GM19397 (cell line): ENCODE measurements at regions not wholly inside any gene's neighbourhood (a gene's known extent, or its start where the extent isn't known, plus 50 kb on each side); places are given as distances from the start of the nearest gene placed in this dataset.
"Not testable (repeated sequence)": the region's sequence is repeated elsewhere in the genome, so short reads cannot be mapped to it uniquely, and the experiment has no call there.

ENCODE experiments used
- ATAC-seq: cut with Tn5 transposase; IDR thresholded peaks from one replicate; pipeline ENCODE4 v1.9.1; 2021; ENCODE audit warnings: mild to moderate bottlenecking, moderate library complexity; ENCODE audit not compliant: unreplicated experiment

DNA sequence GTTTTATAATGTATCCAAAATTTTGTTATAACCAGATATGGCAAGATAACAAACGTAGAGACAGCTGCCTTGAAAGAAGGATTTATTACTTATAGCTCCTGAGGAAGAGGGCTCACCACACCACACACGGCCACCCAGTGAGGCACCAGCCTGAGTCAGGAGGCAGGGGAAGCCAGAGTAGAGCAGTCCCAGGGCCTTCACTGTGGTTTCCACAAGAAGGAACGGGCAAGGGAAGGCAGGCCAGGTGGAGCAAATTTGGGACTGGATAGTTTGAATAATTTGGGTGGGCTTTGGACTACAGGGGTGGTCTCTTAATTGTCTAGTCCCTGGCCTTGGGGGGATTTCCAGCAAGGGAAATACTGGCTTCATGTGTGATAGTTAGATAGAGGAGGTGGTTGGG is 72.5 kb downstream of the RRAGC start:
- no peak for ATAC-seq

DNA sequence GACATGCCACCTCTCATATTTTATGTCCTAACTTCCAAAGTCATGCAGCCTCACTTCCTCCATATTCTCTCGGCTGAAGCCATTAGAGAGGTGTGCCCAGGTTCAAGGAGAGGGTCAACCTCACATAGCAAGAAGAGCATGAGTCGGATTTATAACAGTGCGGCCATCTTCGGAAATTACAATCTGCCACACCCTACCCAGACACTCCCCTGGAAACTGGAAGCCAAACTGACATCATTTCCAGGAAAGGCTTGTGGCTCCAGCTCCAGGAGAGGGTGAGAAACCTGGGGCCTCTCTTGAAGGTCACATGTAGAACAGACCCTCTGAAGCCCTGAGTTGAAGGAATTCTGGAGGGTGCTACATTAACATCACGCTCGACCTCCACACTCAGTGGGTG is 73.5 kb downstream of the RRAGC start:
- no peak for ATAC-seq

DNA sequence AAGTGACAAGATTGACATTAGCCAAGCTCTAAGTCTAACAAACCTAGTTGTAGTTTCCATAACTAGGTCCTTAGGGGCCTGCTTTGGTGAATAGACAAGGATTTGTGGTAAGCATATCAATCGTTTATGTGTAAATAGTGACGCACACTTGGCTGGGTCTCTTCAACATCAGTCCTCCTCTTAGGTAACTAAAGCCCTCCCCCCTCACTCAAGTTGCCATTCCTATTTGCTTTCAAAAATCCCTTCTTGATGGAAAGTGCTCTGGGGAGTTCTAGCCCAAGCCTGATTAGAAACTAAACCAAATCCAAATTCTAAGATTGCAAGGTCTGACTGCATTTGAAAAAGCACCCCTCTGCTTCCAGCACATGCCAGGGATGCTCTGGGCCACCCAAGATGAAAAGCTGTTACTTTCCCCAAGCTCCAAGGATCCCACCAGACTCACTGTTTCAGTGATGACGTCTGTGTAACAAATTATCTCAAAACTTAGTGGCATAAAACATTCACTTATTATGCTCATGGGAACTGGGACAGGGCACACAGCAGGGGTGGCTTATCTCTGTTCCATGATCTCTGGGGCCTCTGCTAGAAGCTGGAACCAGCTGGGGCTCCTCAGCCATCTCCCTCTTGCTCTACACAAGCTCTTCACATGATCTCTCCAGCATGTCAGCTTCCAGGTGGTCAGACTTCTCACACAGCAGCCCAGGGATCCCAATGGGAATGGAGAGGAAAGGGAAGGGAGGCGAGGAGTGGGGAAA is 74.1 kb downstream of the RRAGC start:
- no peak for ATAC-seq

DNA sequence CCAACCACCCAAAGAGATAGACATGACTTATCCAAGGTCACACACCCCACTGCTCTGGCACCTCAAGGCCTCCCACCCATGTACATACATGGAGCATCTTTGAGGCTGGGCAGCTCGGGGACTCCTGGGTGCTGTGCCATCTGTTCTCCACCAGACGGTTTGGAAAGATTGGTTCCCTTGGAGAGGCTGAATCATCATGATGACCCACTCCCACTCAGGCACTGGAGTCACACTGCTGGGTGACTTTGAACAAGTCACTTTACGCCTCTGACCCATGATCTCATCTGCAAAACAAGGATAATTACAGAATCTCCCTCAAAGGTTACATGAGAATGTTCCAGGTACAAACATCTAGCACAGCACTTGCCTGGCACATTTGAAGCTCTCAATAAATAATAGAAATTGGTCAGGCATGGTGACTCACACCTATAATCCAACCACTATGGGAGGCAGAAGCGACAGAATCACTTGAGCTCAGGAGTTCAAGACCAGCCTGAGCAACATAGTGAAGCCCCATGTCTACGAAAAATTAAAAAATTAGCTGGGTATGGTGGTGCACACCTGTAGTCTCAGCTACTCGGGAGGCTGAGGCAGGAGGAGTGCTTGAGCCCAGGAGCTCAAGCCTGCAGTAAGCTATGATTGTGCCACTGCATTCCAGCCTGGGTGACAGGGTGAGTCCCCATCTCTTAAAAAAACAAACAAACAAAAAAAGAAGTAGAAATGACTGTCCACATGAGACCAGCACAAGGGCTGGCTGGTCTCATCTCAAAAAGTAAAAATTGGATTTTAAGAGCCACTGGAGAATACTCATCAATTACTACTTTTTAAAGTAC is 74.9 kb downstream of the RRAGC start:
- ATAC-seq, result no peak

DNA sequence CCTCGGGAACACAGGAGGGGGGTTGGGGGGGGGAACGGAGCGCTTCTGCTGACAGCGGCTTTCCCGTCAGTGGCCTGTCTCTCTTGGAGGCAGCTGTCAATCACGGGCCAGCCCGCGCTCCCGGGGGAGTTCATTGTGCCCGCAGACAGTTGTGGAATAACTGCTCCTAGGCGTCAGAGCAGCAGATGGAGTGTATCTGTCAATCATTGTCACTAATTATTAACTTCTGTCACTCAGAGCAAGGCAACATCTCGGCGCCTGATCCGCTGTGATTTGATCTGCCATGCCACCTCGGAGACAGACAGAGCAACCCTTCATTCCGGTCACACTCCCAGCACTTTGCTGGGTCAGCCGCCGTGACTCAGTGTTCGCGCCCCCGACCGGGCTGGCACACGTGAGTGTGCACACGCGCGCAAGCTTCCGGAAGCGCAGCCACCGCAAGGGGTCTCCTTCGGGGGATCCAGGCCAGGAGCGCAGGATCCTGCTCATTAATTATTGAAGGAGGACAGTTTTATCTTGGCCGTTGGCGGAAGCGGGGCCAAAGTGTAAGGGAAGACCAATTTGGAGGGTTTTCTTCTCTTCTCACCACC is 75.8 kb downstream of the RRAGC start:
- ATAC-seq, result no peak

DNA sequence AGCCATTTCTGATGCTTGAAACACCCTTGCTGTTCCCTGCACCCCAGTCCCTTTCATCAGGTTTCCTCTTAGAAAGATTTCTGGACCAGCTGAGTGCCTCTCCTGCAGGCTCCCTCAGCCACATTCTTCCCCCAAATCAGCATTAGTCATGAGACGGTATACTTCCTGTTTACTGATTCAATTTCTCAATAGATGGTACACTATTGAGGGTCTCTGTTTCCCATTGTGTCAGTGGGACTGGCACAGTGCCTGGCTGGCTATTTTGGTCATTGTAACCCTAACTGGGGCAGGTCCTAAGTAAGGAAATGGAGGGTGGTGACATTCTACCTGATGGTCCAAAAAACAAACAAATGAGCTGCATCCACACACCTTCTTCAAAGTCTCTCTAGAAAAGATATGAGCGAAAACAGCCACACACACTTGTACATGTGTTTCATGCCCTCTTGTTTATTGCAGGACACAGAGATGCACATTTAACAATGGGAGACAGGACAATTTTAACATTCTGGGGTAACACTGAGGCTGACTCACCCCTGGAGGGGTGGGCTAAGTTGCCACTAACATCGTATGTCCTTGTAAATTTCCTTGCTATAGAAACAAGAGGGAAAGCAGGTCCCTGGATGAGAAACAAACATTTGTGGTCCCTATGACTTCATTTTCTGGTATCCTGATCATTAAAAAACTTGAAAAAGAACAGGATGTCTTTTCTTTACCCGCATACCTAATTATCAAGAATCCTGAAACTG is 77.5 kb downstream of the RRAGC start:
- no peak for ATAC-seq

DNA sequence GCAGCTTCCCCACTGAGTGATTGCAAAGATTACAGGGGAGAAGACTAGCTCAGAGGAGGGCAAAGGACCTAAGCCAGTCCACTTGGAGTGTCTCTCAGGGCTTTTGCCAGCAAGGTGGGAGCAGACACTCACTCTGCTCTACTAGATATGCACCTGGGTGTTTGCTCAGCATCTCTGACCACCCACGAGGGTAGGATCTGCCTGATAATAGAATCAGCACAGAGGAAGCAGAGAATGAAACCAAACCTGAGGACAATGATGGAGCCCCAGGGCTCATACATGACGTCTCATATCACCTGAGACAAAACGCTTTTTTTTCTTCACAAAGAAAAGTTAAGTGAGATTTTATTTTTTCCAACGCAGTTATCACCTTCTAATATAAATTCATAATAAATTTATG is 79.4 kb downstream of the RRAGC start:
- no peak for ATAC-seq

DNA sequence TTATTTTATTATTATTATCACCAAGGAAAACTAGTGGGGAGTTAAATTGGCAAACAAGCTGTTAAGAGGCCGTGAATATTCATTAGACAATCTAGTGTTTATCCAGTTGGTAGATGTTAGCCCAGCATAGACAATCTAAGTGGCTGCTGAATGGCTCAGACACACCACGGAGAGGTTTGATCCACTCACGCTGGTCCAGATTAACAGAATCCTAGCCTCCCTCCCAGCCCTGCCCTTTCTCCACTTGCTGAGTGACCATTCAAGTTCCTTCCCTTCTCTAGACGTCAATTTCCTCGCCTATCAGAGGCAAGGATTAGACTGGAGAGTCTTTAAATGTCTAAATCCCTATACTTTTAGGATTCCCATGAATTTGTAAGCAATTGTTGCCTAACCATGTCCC is 80.1 kb downstream of the RRAGC start:
- no peak for ATAC-seq

DNA sequence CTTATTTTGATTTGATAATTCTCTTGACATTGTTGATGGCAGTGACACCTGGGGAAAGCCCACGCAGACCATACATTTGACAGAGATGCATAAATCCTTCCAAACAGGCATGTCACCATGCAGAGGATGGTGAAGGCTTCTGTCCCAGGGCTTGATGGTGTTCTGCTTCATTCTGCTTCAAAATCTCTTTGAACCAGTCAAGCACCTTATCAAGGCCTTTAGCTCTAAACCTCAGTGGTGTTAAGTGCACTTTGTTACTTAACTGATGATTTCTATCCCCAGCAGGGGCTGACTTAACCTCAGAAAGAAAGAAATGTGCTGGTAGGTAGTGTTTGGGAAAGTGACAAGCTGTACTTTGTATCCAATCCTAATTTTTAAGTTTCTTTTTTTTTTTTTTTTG is 81.1 kb downstream of the RRAGC start:
- ATAC-seq, result no peak

DNA sequence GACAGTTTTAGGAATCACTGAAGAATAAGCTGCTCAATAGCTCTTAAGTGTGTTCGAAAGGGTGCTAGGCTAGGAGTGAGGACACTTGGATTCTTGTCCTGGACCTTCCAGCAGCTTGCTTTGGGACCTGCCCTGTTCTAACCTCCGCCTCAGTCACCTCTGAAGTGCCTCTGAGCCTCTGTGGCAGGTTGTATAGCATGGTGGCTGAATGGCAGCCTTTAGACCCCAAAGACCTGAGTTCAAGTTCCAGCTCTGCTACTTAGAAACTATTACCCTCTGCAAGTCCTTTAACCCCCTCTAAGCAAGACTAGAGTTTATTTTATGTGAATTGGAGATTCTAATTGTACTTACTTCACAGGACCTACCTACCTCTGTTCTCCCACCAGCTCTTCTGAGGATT is 81.5 kb downstream of the RRAGC start:
- ATAC-seq, result no peak

DNA sequence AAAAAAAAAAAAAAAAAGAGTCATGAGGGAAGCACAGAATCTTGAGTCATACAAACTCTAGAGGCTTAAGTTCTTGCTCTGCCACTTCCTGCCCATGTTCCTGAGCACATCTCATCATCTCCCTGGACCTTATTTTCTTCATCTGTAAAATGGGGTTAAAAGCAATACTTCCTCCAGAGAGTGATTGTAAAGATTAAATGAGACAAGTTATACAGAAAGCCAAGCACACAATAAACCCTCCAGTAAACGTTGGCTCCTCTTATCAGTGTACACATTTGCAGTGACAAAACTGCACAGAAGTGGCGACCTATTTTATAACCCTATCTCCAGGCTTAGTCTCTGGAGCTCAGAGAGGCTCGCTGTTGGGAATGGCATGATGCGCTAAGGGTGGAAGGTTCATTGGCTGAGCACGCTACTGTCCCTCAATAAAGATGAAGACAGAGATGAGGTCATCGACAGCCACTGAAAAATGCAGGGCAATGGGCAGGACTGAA is 82.1 kb downstream of the RRAGC start:
- no peak for ATAC-seq

DNA sequence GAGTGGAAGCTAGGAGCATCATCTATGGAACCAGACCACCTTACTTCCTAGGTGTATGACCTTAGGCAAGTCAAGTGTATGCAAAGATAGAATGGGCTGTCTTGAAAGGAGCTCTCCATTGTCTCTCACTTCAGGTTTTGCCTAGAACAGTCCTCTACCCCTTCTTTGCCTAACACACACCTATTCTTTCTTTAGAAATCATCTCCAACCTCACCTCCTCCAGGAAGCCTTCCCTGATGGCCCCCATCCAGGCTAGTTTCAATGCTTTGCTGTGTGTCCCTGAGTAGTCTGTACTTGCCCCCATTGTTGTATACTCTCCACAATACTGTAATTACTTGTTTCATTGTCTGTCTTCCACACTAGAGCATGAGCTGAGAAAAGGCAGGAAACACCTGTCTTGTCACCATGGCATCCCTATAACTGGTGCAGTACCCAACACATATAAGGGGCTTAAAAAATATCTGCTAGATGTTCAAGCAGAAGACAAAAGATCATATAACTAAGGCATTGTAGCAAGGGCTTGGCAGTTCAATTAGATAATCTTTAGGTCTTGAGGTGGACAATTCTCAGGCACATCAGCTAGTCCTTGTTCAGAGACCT is 83.0 kb downstream of the RRAGC start:
- no peak for ATAC-seq

DNA sequence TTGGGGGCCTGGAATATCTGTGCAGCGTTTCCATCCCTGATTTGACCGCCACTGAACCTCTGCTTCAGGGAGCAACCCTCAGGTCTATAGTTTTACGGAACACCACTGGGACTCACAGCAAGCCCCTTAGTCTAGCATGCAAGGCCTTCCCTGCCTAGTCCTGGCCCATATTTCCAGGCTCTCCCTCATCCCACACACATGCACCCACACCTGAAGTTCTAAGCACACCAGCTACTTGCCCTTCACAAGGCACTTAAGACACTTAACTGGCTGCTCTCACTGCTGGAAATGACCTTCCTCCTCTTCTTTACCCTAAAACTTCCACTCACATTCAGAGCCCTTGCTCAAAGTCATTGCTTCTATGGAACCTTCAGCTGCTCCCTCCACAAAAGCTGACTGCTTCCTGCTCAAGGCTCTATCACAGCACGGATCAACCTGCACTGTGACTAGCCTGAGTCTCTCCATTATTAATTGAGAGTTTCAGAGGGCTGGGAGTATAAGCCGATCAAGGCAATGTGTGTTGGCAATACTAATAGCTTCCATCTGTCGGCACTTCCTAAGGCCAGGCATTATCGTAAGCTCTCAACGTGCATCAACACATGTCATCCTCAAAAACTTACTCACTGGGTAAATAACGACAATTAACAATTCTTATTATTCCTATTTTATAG is 84.3 kb downstream of the RRAGC start:
- ATAC-seq, result no peak

DNA sequence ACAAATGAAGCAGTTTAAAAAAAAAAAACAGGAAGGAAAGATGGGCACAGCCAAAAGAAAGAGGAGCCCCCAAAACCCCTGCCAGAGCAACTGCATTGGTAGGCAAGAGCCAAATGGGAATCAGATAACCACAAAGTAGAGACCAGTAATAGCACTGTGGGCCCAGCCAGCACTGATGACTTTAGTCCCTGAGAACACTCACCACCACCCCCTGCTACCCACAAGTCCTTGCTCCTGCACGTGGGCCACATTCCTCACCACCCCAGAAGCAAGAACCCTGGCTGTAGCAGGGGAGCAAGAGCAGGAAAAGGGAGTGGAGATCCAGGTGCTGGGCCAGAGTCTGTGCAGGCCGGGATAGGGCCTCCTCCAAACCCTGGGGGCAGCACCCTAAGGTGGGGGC is 86.1 kb downstream of the RRAGC start:
- no peak for ATAC-seq

DNA sequence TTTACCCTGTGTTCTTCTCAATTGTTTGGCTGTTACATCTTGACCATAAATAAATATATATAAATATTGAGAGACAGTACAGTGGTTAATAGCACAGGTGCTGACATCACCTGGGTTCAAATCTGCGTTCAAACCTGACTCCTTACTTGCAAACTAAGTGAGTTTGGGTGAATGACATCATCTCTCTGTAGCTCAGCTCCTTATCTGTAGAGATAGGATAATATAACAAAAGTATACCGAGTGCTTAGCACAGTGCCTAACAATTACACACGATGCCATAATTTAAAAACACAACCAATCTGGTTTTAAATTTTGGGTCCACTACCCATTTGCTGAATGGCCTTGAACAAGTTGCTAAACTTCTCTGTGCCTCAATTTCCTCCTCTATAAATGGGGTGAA is 86.6 kb downstream of the RRAGC start:
- no peak for ATAC-seq

DNA sequence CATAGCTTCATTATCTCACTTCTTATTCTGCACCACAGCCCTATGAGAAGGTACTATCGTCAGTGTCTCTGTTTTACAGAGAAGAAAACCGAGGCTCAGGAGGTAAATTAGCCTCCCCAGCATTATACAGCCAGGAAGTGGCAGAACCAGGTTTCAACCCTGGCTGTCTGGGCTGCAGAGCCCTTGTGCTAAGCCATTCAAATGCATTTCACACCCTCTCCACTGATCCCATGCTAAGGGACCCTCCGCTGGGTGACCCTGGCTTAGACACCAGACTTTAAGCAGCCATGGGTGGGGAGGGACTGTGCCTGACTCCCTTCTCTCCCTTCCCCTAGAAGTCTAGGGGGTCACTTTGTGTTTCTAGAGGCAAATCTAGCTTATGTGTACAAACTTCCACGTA is 87.5 kb downstream of the RRAGC start:
- ATAC-seq, result no peak

DNA sequence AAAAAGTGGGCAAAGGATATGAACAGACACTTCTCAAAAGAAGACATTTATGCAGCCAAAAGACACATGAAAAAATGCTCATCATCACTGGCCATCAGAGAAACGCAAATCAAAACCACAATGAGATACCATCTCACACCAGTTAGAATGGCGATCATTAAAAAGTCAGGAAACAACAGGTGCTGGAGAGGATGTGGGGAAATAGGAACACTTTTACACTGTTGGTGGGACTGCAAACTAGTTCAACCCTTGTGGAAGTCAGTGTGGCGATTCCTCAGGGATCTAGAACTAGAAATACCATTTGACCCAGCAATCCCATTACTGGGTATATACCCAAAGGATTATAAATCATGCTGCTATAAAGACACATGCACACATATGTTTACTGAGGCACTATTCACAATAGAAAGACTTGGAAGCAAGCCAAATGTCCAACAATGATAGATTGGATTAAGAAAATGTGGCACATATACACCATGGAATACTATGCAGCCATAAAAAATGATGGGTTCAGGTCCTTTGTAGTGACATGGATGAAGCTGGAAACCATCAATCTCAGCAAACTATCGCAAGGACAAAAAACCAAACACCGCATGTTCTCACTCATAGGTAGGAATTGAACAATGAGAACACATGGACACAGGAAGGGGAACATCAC is 88.9 kb downstream of the RRAGC start:
- not testable (repeated sequence) for ATAC-seq

DNA sequence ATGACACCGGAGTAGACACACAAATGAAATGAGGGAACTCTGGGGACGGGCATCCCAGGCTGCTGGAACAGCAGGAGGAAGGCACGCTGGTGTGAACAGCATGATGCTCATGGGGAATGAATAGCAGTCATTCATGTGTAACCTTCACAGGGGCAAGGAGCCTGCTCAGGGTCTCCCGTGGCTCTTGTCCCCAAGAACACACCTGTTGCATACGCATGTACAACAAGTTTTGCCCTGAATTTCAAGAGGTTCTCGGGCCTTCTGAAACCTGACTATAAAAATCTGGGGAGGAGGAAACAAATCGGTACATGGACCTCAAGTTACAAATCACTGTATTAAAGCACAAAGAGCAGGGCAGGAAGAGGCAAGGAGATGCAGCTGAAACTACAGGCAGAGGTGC is 93.4 kb downstream of the RRAGC start:
- ATAC-seq, result no peak

DNA sequence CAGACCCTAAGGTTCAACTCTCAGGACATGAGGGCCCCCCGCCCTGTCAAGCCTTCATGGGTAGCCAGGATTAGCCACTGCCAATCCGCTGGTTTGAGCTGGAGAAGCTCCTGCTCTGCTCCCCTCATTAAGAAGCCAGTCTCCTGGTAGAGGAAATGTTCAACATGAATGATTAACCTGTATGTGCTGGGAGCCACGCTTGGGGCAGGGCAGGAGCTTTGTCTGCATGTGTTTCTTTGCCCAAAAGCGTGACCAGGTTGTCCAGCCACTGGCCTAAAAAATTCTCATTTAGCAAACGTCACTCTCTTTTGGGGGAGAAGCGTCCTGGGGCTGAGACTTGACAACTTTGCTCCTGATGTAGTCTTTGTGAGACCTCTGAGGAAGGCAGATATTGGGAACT is 96.5 kb downstream of the RRAGC start:
- no peak for ATAC-seq

DNA sequence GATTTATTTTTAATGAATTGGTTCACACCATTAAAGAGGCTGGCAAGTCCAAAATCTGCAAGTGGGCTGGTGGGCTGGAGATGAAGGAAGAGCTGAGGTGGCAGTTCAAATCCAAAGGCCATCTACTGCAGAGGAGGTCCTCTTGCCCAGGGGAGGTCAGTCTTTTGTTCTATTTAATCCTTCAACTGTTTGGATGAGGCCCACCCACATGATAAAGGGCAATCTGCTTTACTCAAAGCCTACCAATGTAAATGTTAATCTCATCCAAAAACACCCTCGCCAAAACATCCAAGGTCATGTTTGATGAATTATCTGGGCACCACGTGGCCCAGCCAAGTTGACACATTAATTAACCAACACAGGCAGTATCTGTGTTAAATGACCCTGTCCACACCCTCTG is 99.0 kb downstream of the RRAGC start:
- ATAC-seq, result no peak
